HG03575 (cell line): ENCODE measurements at regions not wholly inside any gene's neighbourhood (a gene's known extent, or its start where the extent isn't known, plus 50 kb on each side); places are given as distances from the start of the nearest gene placed in this dataset.
"Not testable (repeated sequence)": the region's sequence is repeated elsewhere in the genome, so short reads cannot be mapped to it uniquely, and the experiment has no call there.

ENCODE experiments used
- ATAC-seq: cut with Tn5 transposase; IDR thresholded peaks from one replicate; pipeline ENCODE4 v1.9.1; 2021; ENCODE audit not compliant: unreplicated experiment, insufficient number of reproducible peaks, low FRiP score; ENCODE audit errors: extremely low read depth

DNA sequence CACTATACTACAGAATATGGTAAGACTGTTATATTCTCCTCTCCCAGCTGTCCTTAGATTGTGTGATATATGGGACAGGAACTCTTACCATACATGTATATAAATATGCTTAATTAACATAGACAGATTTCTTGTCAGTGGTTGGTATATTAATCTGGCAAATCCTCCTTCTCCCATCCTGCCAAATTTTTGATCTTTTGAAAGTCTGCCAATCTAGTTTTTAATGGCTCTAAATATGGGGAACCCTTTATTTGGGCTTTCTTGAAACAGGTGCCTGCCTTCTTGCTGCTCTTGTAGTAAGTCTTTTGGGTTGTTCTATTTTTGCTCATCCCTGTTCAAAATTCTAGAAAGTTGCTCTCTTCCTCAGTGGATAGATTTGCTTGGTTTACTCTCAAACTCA, 63.5 kb downstream of the SPATA31D1 start:
- ATAC-seq = no peak

DNA sequence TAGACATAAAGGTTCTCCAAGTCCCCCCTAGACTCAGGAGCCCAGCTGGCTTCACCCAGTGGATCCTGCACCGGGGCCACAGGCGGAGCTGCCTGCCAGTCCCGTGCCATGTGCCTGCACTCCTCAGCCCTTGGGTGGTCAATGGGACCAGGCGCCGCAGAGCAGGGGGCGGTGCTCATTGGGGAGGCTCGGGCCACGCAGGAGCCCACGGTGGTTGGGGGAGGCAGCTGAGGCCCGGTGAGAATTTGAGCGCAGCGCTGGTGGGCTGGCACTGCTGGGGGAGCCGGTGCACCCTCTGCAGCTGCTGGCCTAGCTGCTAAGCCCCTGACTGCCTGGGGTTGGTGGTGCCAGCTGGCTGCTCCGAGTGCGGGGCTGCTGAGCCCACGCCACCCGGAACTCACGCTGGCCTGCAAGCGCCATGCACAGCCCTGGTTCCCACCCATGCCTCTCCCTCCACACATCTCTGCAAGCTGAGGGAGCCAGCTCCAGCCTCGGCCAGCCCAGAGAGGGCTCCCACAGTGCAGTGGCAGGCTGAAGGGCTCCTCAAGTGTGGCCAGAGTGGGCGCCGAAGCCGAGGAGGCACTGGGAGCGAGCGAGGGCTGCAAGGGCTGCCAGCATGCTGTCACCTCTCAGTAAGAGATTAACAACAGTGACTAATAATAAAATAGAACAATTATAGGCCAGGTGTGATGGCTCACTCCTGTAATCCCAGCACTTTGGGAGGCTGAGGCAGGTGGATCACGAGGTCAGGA, 65.9 kb downstream of the SPATA31D1 start:
- no peak for ATAC-seq

DNA sequence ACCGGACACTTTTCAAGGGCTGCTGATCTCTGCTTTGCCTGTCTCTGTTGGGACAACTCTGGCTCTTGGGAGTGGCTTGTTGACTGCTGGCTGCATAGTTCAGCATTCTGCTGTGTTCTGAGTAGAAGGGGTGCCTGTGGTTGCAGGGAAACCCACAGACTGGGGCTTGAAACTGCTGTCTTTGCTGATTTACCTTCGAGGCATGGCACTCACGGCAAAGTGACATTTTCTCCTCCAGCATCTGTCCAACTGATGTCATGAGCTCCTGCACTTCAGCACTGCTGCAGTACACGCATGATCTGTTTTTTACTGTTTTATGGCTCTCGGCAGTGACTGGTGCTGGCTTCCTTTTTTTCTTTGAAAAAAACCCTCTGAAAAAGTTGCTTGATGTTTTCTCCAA, 69.2 kb downstream of the SPATA31D1 start:
- ATAC-seq = no peak

DNA sequence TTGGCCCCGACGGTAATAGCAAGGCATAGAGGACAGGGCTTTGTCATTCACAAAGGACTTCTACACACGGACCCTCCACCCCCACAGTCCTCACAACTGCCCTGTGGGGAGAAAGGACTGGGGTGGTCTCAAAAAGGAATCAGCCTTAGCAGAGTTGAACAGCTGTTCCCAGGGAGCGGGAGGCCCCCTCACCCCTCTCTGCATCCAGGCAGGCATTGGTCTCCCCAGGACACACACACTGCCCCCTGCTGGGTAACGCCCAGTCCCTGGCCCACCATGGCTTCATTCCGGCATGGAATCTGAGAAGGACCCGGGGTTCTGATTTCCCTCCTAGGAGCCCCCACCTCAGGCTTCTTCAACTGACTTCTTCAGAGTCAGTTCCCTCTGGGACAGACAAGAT, 73.2 kb downstream of the SPATA31D1 start:
- not testable (repeated sequence) for ATAC-seq

DNA sequence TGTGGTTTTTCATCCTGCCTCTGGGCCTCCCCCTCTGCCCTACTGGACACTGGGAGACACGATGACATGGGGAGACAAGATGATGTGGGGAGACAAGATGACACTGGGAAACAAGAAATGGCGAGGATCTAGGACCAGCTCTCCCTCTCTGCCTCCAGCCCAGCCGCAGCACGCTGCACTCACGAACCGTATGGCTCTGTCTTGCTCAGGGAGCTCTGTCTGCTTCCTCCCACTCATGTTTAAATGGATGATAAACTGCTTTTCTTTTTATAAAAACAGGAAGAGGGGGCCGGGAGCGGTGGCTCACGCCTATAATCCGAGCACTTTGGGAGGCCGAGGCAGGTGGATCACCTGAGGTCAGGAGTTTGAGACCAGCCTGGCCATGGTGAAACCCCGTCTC, 73.7 kb downstream of the SPATA31D1 start:
- ATAC-seq = no peak

DNA sequence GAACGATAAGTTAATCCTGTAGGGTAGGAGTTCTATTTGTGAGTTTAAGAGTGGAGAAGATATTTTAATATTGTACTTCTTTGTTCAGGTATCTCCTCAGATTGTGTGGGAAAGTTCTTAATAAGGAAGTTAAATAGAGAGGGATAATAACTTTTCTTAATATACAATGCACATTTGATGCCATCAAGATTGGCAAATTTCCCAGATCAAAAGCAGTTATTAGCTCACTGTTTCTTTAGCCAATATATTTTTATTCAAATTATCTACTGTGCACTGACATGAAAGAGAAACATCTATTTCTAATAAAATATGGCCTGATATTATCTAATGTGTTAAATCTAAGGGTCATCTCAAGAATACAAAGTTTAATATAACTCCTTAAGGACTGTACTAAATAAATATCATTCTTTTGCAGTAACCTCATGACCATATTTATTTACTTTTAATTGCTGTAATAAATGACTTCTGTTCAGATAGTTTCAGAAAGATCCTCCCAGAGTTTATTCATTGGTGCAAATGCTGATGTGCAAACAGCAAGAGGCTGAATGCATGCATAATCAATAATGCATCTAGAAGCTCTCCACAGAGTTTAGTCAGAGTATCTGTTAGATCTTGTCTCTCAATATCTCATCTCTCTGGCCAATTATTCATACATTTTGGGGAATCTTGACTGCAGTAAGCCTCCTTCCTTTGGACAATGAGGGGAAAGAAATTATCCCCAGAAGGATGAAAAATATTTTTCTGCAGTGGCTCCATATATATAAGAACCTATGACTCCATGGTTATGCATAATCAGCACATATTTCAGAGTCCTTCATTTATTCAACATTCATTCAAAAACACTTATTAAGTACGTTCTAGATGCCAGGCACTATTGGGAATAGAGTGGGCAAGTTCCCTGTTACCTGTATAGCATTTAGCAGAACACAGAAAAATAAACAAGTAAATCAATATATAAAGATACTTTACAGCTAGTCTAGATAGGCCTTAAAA, 85.3 kb downstream of the SPATA31D1 start:
- no peak for ATAC-seq

DNA sequence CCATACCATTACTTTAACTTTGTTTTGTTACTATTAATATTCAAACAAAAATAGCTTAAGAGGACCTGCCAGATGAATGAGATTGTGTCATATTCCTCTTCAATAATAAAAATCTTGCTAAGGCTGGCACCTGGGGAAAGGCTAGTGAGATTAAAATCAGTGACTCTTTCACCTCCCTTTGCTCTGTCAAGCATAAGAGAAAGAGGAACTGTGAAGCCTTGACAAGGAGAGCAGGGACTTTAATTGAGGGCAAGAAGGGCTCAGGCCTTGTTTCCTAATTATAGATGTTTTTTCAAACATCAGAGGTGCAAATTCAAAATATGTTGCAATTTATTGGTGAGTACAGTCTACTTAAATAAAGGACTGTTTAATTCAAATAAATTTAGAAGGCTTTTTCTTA, 91.7 kb downstream of the SPATA31D1 start:
- ATAC-seq = no peak

DNA sequence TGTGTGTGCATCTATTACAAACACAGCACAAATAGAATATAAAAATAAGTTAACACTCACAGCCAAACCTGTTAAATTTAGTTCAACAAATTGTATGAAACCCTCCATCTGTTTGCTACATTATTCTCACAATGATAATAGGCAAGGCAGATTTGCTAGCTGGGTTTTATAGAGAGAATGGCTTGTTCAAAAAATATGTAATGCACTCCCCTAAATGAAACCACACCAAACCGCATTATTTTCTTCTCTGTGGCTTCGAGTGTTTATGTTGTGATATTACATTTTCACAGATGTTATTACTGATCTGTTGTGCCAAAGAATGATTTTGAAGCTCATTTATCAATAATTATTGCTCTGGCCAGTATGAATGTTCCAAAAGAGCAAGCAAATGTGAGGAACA, 92.9 kb downstream of the SPATA31D1 start:
- ATAC-seq = no peak

DNA sequence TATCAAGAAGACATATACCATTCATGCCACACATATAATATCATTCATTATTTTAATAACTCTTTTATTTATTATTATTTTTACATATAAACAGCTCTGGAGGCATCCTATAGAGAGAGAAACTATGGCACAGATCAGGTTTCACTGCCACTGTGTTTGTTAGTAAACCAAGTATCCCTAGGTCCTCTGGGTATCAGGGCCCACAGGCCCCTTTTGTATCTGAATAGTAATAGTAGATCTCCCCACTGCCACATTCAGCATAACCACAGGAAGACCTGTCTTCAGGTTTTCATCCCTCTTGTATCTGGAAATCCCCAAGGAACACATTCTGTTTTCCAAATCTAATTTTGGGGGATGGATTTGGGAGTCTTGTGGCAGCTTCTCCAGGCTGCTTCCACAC, 94.0 kb downstream of the SPATA31D1 start:
- ATAC-seq = no peak

DNA sequence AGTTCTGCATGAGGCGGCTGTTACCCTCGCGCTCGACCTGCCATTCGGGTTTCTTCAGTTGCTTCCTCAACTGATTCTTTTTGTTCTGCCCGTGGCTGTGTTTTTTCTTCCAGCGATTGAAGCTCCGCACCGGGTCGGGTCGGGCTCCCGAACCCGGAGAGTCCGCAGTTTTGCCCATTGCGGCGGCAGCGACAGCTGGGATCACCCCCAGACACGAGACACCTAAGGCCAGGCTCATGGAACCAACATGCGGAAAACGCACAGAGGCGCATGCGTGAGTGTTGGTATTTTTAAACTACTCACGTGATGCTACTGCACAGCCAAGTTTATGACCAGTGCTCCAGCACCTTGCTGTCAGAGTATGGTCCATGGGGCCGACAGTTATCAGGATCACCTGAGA, 100.0 kb downstream of the SPATA31D1 start:
- no peak for ATAC-seq

DNA sequence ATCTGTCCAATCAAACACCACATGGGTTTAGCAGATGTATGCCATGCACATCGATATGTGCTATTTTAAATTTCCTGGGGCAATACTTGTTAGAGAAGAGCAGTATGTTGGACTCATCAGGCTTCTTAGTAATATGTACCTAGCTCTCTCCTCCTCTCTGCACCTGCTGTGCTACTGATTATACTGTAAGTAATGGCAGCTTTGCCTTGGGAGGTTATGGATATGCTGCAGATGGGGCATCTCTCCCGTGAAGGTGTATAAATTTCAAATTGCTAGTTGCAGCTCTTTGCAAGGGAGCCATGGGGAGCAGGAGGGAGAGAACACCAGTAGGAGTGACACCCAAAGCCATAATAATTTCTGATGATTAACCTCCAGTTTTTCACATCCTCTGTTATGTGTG, 101.5 kb downstream of the SPATA31D1 start:
- no peak for ATAC-seq

DNA sequence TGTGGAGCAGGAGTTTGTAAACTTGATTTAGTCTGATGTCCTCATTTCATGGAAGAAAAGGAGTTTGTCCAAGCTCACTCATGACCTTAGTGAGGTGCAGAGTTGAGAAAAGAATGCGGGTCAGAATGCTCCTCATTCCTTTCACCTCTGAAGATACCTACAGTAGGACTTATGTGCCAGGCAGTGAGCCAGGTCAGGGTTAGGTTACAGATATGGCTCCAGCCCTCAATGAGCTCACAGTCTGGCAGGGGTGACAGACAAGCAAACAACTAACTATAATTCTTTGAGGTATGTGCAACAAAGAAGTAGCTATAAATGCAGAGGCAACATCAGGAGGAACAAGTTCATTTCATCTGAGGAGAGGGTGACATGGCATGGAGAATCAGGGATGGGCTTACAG, 102.5 kb downstream of the SPATA31D1 start:
- no peak for ATAC-seq

DNA sequence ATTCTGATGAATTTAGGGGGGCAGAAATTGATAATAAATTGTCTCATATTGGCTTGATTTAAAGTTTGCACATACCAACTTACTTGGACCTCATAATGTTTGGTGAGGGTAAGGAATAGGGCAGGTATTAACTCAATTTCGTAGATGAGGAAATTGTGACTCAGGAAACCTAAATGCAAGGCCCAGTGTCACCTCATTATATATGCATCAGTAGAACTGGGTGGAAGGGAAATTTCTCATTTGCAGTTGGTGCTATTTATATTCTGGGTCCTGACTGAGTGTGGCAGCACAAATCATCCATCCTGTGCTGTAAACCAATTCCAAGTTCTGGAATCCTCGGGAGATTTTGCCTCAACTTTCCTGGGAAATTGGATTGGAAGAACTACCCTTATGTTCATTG, 103.0 kb downstream of the SPATA31D1 start:
- peak; percentile 81 for ATAC-seq

DNA sequence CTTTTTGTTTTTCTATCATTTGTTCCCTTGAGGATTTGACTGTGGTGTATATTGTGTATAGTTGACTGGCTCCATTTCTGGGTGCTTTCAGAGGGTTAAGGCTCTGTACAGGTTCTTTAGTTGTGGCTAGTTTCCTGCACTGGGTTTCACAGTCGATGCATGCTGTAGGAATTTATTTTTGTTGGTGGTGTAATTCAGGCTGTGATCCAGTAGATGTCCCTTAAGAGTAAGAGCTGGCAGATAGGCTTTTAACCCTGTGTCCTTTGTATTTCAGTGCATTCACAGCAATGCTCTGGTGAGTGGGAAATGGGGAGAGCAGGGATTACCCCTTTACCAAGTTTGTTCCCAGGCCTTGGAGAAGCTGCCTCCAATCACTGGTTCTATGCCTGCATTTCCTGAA, 112.9 kb downstream of the SPATA31D1 start:
- no peak for ATAC-seq

DNA sequence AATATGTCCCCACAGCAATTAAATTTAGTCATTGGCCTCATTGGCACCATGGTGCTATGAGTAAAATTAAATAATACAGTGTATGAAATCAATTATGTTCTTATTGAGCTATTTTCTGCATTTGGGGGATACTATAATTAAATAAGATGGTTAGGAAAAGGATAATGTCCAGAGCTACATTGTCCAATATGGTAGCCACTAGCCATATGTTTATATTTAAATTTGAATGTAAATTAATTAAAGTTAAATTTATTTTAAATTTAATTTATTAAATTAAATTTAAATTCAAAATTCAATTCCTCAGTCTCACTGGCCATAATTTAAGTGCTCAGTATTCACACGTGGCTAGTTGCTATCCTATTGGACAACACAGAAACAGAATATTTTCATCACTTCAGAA, 115.7 kb downstream of the SPATA31D1 start:
- ATAC-seq = no peak

DNA sequence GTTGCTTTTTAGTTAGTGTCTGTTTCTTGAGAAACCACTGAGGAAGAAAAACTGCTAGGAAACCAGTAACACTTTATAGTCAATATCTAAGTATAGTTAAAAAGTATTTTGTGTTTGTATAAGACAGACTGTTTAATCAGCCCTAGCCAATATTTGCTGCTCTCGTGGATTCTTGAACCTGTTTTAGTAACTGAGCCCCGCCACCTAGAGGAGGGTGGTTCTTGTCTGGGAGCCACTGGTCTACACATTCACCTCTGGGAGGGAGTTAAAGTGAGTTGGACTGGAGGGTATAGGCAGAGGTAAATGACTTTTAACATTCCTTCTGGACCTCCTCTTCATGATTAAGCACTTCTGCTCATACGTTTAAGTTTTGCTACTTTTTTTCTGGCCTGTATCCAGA, 117.2 kb downstream of the SPATA31D1 start:
- ATAC-seq = no peak

DNA sequence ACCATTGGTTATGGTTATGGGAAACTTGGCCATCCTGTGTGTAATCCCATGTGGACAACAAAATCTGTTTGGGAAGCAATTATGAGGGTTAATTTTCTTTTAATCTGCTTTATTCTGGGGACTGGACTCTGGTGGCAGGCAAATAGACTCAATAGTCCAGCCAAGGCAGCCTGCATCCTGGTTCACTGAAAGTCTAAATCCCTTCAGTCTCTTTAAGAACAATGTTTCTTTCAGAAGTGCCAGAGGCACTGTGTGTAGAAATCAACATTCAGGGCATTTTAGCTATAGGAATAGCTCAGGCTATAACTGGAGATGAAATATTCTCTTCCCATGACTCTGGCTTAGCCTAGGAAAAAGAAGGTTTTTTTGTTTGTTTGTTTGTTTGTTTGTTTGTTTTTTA, 118.0 kb downstream of the SPATA31D1 start:
- ATAC-seq = no peak

DNA sequence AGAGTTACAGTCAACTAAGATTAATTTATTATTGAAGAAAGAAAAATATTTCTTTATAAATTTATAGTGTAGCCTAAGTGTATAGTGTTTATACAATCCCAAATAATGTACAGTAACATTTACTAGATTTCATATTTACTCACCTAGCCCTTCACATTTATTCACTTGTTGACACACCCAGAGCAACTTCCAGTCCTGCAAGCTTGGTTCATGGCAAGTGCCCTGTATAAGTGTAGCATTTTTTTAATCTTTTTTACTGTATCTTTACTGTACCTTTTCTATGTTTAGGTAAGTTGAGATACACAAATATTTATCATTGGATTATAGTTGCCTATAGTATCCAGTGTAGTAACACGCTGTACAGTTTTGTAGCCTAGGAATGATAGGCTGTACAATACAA, 119.9 kb downstream of the SPATA31D1 start:
- ATAC-seq = no peak

DNA sequence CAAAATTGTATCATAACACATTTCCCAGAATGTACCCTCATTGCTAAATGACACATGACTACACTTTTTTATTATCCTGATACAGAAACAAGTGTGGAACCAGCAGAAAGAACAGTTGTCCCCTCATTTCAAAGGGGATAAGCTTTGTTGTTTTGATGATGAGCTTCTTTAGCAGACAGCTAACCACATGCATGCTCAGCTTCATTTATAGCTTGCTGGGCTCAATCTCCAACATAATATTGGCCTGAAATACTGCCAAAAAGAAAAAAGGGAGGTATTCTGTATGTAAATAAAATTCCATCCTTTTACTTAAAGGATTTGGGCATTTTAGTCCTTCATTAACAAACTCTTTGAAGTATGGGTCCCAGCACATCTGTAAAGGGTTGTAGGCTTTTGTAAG, 120.4 kb downstream of the SPATA31D1 start:
- ATAC-seq = no peak

DNA sequence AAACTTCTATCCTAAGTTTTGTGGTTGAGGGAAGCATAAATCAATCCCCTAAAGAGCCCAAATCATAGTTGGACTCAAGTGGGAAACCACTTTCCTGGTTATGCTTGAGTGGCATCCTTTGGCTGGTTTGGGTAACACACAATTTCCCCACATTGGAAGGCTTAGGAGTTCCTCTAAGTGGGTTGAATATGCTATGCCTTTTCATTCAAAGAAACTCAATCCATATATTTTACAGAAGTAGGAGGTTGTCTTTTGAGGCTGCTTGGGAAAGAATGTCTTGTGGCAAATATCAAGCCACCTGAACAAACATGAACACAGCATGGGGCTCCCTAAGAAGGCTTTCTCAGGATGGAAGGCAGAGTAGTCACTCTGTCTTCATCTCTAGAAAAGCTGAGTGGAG, 121.1 kb downstream of the SPATA31D1 start:
- ATAC-seq = no peak
